Lung (tissue), 11 donors: ENCODE measurements at regions not wholly inside any gene's neighbourhood (a gene's known extent, or its start where the extent isn't known, plus 50 kb on each side); places are given as distances from the start of the nearest gene placed in this dataset.

Experiments used
- ATAC-seq: fragments of 200-7000 bp; cut with Tn5 transposase; one replicate; pipeline ENCODE4 v1.9.1; 2020; ENCODE audit warnings: moderate number of reproducible peaks; ENCODE audit not compliant: insufficient read depth, low FRiP score
- DNase-seq, 3 donors: peaks; one replicate each; pipeline ENCODE4 v3.0.0-alpha.2; 2013 to 2017
- H3K27ac ChIP-seq, 2 donors: one replicate each; pipeline ENCODE4 v1.5.1; 2013; ENCODE audit warnings: mild to moderate bottlenecking in 2 of 2, moderate library complexity in 2 of 2, control low read depth in 1 of 2, inconsistent platforms in 1 of 2, low read depth in 1 of 2, low read length in 1 of 2
- H3K27me3 ChIP-seq, 3 donors: one replicate each; pipeline ENCODE4 v1.5.1; 2013; ENCODE audit warnings: low read length in 2 of 3; ENCODE audit not compliant: control insufficient read depth in 3 of 3, insufficient read depth in 3 of 3
- H3K36me3 ChIP-seq, 4 donors: one replicate each; pipeline ENCODE4 v1.5.1; 2013; ENCODE audit warnings: low read length in 4 of 4, mild to moderate bottlenecking in 1 of 4, moderate library complexity in 1 of 4; ENCODE audit not compliant: control insufficient read depth in 4 of 4, insufficient read depth in 4 of 4
- H3K4me1 ChIP-seq, 5 donors: one replicate each; pipeline ENCODE4 v1.5.1; 2013; ENCODE audit warnings: low read length in 5 of 5, mild to moderate bottlenecking in 2 of 5, moderate library complexity in 1 of 5; ENCODE audit not compliant: control insufficient read depth in 5 of 5, insufficient read depth in 5 of 5
- H3K4me3 ChIP-seq: one replicate; pipeline ENCODE4 v1.5.1; 2013; ENCODE audit warnings: mild to moderate bottlenecking, control low read depth, moderate library complexity
- H3K9ac ChIP-seq, 2 donors: one replicate each; pipeline ENCODE4 v1.5.1; 2013; ENCODE audit warnings: low read length in 2 of 2, control low read depth in 1 of 2; ENCODE audit not compliant: insufficient read depth in 1 of 2
- H3K9me3 ChIP-seq, 4 donors: one replicate each; pipeline ENCODE4 v1.5.1; 2013; ENCODE audit warnings: low read length in 3 of 4, mild to moderate bottlenecking in 1 of 4, moderate library complexity in 1 of 4; ENCODE audit not compliant: control insufficient read depth in 4 of 4, insufficient read depth in 3 of 4
- WGBS, 2 donors: extraction: QIAGEN DNeasy Blood & Tissue Kit; methylation state at CpG; one replicate each; pipeline ENCODE4 v1.1.7; 2013; 5-methylcytosine and 5-hydroxymethylcytosine counted together
- TF ChIP-seq, protein P1 (sequence below): IDR thresholded peaks from 2 replicates; pipeline ENCODE4 v1.5.1; 2012; ENCODE audit warnings: mild to moderate bottlenecking; ENCODE audit errors: control extremely low read depth, extremely low read depth
- donor health status: control.
- donor health status: control.
- donor health status: Bipolar disorder and iron deficiency.
- donor health status: healthy.
- donor health status: DM: yes; HTN: yes; CAD: no.

DNA sequence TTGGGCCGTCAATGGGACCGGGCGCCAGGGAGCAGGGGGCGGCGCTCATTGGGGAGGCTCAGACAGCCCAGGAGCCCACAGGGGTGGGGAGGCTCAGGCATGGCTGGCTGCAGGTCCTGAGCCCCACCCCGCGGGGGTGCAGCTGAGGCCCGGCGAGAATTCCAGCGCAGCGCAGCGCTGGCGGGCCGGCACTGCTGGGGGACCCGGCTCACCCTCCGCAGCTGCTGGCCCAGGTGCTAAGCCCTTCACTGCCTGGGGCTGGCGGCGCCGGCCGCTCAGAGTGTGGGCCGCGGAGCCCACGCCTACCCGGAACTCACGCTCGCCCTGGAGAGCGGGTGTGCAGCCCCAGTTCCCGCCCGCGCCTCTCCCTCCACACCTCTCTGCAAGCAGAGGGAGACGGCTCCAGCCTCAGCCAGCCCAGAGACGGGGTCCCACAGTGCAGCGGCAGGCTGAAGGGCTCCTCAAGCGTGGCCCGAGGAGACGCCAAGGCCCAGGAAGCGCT, 1227.4 kb downstream of the PCDH17 start:
- TF ChIP-seq, protein P1, sequence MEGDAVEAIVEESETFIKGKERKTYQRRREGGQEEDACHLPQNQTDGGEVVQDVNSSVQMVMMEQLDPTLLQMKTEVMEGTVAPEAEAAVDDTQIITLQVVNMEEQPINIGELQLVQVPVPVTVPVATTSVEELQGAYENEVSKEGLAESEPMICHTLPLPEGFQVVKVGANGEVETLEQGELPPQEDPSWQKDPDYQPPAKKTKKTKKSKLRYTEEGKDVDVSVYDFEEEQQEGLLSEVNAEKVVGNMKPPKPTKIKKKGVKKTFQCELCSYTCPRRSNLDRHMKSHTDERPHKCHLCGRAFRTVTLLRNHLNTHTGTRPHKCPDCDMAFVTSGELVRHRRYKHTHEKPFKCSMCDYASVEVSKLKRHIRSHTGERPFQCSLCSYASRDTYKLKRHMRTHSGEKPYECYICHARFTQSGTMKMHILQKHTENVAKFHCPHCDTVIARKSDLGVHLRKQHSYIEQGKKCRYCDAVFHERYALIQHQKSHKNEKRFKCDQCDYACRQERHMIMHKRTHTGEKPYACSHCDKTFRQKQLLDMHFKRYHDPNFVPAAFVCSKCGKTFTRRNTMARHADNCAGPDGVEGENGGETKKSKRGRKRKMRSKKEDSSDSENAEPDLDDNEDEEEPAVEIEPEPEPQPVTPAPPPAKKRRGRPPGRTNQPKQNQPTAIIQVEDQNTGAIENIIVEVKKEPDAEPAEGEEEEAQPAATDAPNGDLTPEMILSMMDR, result no peak
- DNase-seq, result no peak
- 97% methylated on average over 37 of the region's 37 CpGs for WGBS, 2 donors
- H3K36me3 ChIP-seq, result no peaks in the 10 kb centered on the region
- H3K27me3 ChIP-seq, result no peaks in the 10 kb centered on the region
- no peak for ATAC-seq
- H3K9me3 ChIP-seq, result peaks cover 0 to 11% (median 0%) of the 10 kb centered on the region in 4 donors
- peaks cover 0 to 6% (median 0%) of the 10 kb centered on the region in 5 donors for H3K4me1 ChIP-seq
- H3K4me3 ChIP-seq, result no peak overlapping the region
- H3K9ac ChIP-seq, result no peak overlapping the region
- H3K27ac ChIP-seq, result no peak overlapping the region

DNA sequence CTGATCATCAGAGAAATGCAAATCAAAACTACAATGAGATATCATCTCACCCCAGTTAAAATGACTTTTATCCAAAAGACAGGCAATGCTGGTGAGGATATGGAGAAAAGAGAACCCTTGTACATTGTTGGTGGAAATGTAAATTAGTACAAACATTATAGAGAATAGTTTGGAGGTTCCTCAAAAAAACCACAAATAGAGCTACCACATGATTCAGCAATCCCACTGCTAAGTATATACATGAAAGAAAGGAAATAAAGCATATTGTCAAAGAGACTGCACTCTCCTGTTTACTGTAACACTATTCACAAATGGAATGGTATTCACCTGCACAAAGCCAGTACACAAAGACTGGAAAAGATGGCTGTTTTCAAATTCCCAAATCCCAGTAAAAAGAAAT, 1233.7 kb downstream of the PCDH17 start:
- Histone ChIP-seq H3K9me3 (peaks cover 0 to 9% (median 0%) of the 10 kb centered on the region in 4 donors), H3K4me3 (no peak overlapping the region), H3K36me3 (no peaks in the 10 kb centered on the region), H3K9ac (no peak overlapping the region), H3K27ac (no peak overlapping the region), H3K4me1 (no peaks in the 10 kb centered on the region), H3K27me3 (no peaks in the 10 kb centered on the region)
- DNase-seq (no peak), ATAC-seq (no peak)
- TF ChIP-seq, protein P1, result no peak

DNA sequence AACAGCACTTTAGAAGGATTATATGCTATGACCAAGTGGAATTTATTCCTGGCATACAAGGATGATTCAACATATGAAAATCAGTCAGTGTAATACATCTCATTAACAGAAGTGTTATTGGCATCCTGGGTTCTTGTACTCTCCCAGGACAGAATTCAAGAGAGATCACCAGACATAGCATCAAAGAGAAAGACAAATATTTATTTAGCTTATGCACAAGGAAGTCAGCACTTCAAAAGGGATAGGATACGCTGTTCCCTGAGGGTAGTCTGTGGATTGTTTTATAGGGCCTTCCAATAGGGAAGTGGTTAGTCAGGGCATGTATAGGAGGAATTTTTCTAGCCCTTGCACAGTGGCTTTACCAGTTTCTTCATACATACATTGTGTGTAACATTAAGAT, 1238.0 kb downstream of the PCDH17 start:
- H3K36me3 ChIP-seq, result no peaks in the 10 kb centered on the region
- ATAC-seq (no peak), DNase-seq (no peak)
- no peaks in the 10 kb centered on the region for H3K4me1 ChIP-seq
- no peak overlapping the region for H3K4me3 ChIP-seq
- H3K27me3 ChIP-seq, result no peaks in the 10 kb centered on the region
- no peak overlapping the region for H3K9ac ChIP-seq
- no peak overlapping the region for H3K27ac ChIP-seq
- TF ChIP-seq, protein P1, result no peak
- 59 to 74% methylated on average over 1 of the region's 1 CpG for WGBS, 2 donors
- peaks cover 0 to 3% (median 1%) of the 10 kb centered on the region in 4 donors for H3K9me3 ChIP-seq

DNA sequence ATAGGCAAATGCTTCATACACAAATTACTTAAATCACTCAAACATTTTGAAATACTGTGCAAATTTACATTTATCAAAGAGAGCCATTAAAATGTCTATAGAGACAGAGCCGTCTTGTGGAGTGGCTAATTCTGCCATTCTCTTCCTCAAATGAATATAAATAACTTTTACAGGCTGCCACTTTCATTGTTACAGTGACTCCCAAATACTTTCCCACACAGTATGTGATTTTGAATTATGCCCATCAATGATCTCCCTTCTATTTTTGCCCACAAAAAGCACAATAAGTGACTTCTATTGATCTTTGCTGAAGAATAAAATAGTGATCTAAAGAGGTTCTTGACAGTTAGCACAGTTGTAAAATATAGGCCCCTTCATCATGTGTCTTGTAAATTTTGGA, 1244.9 kb downstream of the PCDH17 start:
- DNase-seq (no peak), ATAC-seq (no peak)
- Histone ChIP-seq H3K27me3 (no peaks in the 10 kb centered on the region), H3K4me1 (no peaks in the 10 kb centered on the region), H3K27ac (no peak overlapping the region), H3K9me3 (peaks cover 0 to 2% (median 0%) of the 10 kb centered on the region in 4 donors), H3K4me3 (no peak overlapping the region), H3K36me3 (no peaks in the 10 kb centered on the region), H3K9ac (no peak overlapping the region)
- 72% methylated on average over 1 of the region's 1 CpG for WGBS, 2 donors
- TF ChIP-seq, protein P1, result no peak
